ENCODE measurements at regions not wholly inside any gene's neighbourhood (a gene's known extent, or its start where the extent isn't known, plus 50 kb on each side); places are given as distances from the start of the nearest gene placed in this dataset.

GRCh38 chr6:156114541-156114940 lies 658.9 kb upstream of the NOX3 start:
- Histone ChIP-seq H3K79me2 (ENCODE audit: control insufficient read depth, insufficient read depth, low read length, unreplicated experiment) (no peaks in the 10 kb centered on the region), H3K36me3 (ENCODE audit: insufficient read depth, low read length) (no peaks in the 10 kb centered on the region), H3K27me3 (ENCODE audit: insufficient read depth, low read length) (no peaks in the 10 kb centered on the region), H3K27ac (ENCODE audit: low read depth, low read length) (no peak overlapping the region), H3K4me1 (ENCODE audit: control insufficient read depth, insufficient read depth, low read length, unreplicated experiment) (no peaks in the 10 kb centered on the region), H2AFZ (ENCODE audit: low read length, unreplicated experiment) (no peak overlapping the region), H3K4me3 (ENCODE audit: low read depth, low read length) (no peak overlapping the region)

DNA sequence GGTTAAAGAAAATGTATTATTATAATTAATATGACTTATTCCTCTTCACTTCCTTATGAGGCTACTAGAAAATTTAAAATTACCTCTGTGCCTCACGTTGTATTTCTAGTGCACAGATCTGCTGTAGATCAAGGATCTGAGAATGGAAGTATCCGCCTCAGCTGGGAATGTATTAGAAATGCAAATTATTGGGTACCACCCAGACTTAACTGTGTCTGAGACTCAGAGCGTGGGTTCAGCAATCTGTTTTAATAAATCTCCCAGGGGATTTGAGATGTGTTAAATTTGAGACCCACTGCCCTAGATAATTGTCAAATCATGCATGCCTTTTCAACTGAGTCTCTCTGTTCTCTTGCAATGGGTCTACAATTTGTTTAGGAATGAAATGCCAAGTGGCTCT lies 658.0 kb upstream of the NOX3 start:
- H3K27me3 ChIP-seq (ENCODE audit: insufficient read depth, low read length) = no peaks in the 10 kb centered on the region
- no peak overlapping the region for H2AFZ ChIP-seq (ENCODE audit: low read length, unreplicated experiment)
- no peak overlapping the region for H3K27ac ChIP-seq (ENCODE audit: low read depth, low read length)
- no peaks in the 10 kb centered on the region for H3K79me2 ChIP-seq (ENCODE audit: control insufficient read depth, insufficient read depth, low read length, unreplicated experiment)
- H3K4me3 ChIP-seq (ENCODE audit: low read depth, low read length) = no peak overlapping the region
- no peaks in the 10 kb centered on the region for H3K36me3 ChIP-seq (ENCODE audit: insufficient read depth, low read length)
- no peaks in the 10 kb centered on the region for H3K4me1 ChIP-seq (ENCODE audit: control insufficient read depth, insufficient read depth, low read length, unreplicated experiment)

- H3K4me3 ChIP-seq (ENCODE audit: low read depth, low read length) = no peak overlapping the region
- no peak overlapping the region for H2AFZ ChIP-seq (ENCODE audit: low read length, unreplicated experiment)
- H3K79me2 ChIP-seq (ENCODE audit: control insufficient read depth, insufficient read depth, low read length, unreplicated experiment) = no peaks in the 10 kb centered on the region
- H3K36me3 ChIP-seq (ENCODE audit: insufficient read depth, low read length) = no peaks in the 10 kb centered on the region
- no peaks in the 10 kb centered on the region for H3K4me1 ChIP-seq (ENCODE audit: control insufficient read depth, insufficient read depth, low read length, unreplicated experiment)
- no peaks in the 10 kb centered on the region for H3K27me3 ChIP-seq (ENCODE audit: insufficient read depth, low read length)
- no peak overlapping the region for H3K27ac ChIP-seq (ENCODE audit: low read depth, low read length)
These were observed 656.3 kb upstream of the NOX3 start for GRCh38 chr6:156111913-156112312.

DNA sequence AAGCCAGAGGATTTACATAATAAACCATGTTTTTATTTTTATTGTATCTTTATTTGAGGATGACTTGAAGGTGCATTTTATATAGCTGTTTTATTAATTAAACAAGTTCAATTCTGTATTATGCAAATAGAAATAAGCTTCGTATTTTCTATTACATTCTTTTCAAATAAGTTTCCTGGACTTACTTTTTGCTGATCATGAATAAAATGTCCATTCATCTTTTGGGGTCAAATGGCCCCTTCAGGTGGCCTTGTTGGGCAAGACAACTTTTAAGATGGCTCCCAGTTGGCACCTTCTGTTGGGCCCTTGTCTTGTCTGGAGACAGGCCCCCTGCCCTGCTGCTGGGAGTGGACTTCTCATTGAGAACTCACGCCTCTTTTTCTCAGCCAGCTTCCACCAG lies 654.6 kb upstream of the NOX3 start:
- H3K4me1 ChIP-seq (ENCODE audit: control insufficient read depth, insufficient read depth, low read length, unreplicated experiment) = no peaks in the 10 kb centered on the region
- no peak overlapping the region for H3K27ac ChIP-seq (ENCODE audit: low read depth, low read length)
- H3K79me2 ChIP-seq (ENCODE audit: control insufficient read depth, insufficient read depth, low read length, unreplicated experiment) = no peaks in the 10 kb centered on the region
- no peaks in the 10 kb centered on the region for H3K27me3 ChIP-seq (ENCODE audit: insufficient read depth, low read length)
- H3K36me3 ChIP-seq (ENCODE audit: insufficient read depth, low read length) = no peaks in the 10 kb centered on the region
- no peak overlapping the region for H3K4me3 ChIP-seq (ENCODE audit: low read depth, low read length)
- no peak overlapping the region for H2AFZ ChIP-seq (ENCODE audit: low read length, unreplicated experiment)

GRCh38 chr6:156109713-156110112 lies 654.1 kb upstream of the NOX3 start:
- no peak overlapping the region for H3K4me3 ChIP-seq (ENCODE audit: low read depth, low read length)
- H3K27ac ChIP-seq (ENCODE audit: low read depth, low read length) = no peak overlapping the region
- no peaks in the 10 kb centered on the region for H3K79me2 ChIP-seq (ENCODE audit: control insufficient read depth, insufficient read depth, low read length, unreplicated experiment)
- H2AFZ ChIP-seq (ENCODE audit: low read length, unreplicated experiment) = no peak overlapping the region
- no peaks in the 10 kb centered on the region for H3K4me1 ChIP-seq (ENCODE audit: control insufficient read depth, insufficient read depth, low read length, unreplicated experiment)
- no peaks in the 10 kb centered on the region for H3K36me3 ChIP-seq (ENCODE audit: insufficient read depth, low read length)
- H3K27me3 ChIP-seq (ENCODE audit: insufficient read depth, low read length) = no peaks in the 10 kb centered on the region

- H3K4me3 ChIP-seq (ENCODE audit: low read depth, low read length) = no peak overlapping the region
- no peaks in the 10 kb centered on the region for H3K79me2 ChIP-seq (ENCODE audit: control insufficient read depth, insufficient read depth, low read length, unreplicated experiment)
- H3K27me3 ChIP-seq (ENCODE audit: insufficient read depth, low read length) = no peaks in the 10 kb centered on the region
- H3K27ac ChIP-seq (ENCODE audit: low read depth, low read length) = no peak overlapping the region
- no peaks in the 10 kb centered on the region for H3K4me1 ChIP-seq (ENCODE audit: control insufficient read depth, insufficient read depth, low read length, unreplicated experiment)
- H2AFZ ChIP-seq (ENCODE audit: low read length, unreplicated experiment) = no peak overlapping the region
- no peaks in the 10 kb centered on the region for H3K36me3 ChIP-seq (ENCODE audit: insufficient read depth, low read length)
These were observed 652.0 kb upstream of the NOX3 start for GRCh38 chr6:156107624-156108101.

DNA sequence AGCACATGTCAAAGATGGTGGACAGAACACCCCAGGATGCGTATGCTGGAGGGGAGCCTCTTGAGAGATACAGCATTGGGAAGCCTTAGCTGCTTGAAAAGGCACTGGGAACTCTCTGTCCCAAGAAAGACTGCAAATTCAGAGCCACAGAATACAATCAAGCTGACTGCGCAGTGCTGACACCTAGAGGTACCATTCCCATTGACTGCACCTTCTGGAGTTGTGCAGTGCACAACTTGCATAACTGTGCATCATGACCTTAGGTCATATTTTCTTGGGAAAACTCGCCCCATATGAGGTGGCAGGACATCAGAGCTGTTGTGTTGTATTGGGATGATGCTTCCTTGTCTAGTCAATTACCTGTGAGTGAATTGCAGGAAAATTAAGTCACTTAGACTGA lies 646.5 kb upstream of the NOX3 start:
- Histone ChIP-seq H2AFZ (ENCODE audit: low read length, unreplicated experiment) (no peak overlapping the region), H3K79me2 (ENCODE audit: control insufficient read depth, insufficient read depth, low read length, unreplicated experiment) (no peaks in the 10 kb centered on the region), H3K27ac (ENCODE audit: low read depth, low read length) (no peak overlapping the region), H3K27me3 (ENCODE audit: insufficient read depth, low read length) (no peaks in the 10 kb centered on the region), H3K4me1 (ENCODE audit: control insufficient read depth, insufficient read depth, low read length, unreplicated experiment) (no peaks in the 10 kb centered on the region), H3K4me3 (ENCODE audit: low read depth, low read length) (no peak overlapping the region), H3K36me3 (ENCODE audit: insufficient read depth, low read length) (no peaks in the 10 kb centered on the region)

DNA sequence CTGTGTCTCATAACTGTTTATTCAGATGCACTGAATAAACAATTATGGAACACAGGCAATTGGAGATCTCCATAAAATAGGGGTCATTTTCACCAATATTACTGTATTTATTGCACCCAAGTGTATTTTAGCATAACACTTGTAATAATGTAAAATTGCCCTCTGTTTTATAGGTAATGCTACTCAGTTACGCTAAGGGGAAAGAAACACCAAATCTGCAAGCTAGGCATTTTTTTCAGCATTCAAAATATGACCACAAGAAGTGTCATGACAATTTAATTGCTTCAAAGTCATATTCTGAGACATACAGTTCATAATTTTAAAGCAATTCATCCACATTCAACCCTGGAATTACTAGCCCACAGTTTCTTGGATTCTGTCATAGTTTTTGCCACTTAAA lies 643.2 kb upstream of the NOX3 start:
- Histone ChIP-seq H3K4me3 (ENCODE audit: low read depth, low read length) (no peak overlapping the region), H3K79me2 (ENCODE audit: control insufficient read depth, insufficient read depth, low read length, unreplicated experiment) (no peaks in the 10 kb centered on the region), H2AFZ (ENCODE audit: low read length, unreplicated experiment) (no peak overlapping the region), H3K27ac (ENCODE audit: low read depth, low read length) (no peak overlapping the region), H3K4me1 (ENCODE audit: control insufficient read depth, insufficient read depth, low read length, unreplicated experiment) (no peaks in the 10 kb centered on the region), H3K27me3 (ENCODE audit: insufficient read depth, low read length) (no peaks in the 10 kb centered on the region), H3K36me3 (ENCODE audit: insufficient read depth, low read length) (no peaks in the 10 kb centered on the region)

- H2AFZ ChIP-seq (ENCODE audit: low read length, unreplicated experiment) = no peak overlapping the region
- H3K79me2 ChIP-seq (ENCODE audit: control insufficient read depth, insufficient read depth, low read length, unreplicated experiment) = no peaks in the 10 kb centered on the region
- H3K4me3 ChIP-seq (ENCODE audit: low read depth, low read length) = no peak overlapping the region
- no peaks in the 10 kb centered on the region for H3K36me3 ChIP-seq (ENCODE audit: insufficient read depth, low read length)
- no peaks in the 10 kb centered on the region for H3K27me3 ChIP-seq (ENCODE audit: insufficient read depth, low read length)
- no peaks in the 10 kb centered on the region for H3K4me1 ChIP-seq (ENCODE audit: control insufficient read depth, insufficient read depth, low read length, unreplicated experiment)
- no peak overlapping the region for H3K27ac ChIP-seq (ENCODE audit: low read depth, low read length)
These were observed 631.8 kb upstream of the NOX3 start for GRCh38 chr6:156087487-156087886.

DNA sequence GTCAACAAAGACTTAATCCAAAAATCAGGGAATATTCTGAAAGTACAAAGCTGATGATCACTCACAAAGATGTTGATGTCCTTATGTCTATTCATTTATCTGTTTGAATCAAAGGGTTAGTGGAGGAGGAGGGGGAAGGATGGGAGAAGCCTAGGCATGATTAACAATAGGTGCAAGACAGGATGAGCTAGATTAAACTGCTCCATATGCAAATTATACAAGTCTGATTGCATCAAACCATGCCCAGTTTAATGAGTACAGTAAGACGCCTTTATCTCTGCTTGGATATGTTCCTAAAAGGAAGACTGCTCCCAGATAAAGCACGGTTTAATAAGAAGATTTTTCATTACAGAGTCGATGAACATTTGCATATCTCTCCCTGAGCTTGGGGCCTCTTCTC lies 626.4 kb upstream of the NOX3 start:
- Histone ChIP-seq H2AFZ (ENCODE audit: low read length, unreplicated experiment) (no peak overlapping the region), H3K4me1 (ENCODE audit: control insufficient read depth, insufficient read depth, low read length, unreplicated experiment) (no peaks in the 10 kb centered on the region), H3K27ac (ENCODE audit: low read depth, low read length) (no peak overlapping the region), H3K27me3 (ENCODE audit: insufficient read depth, low read length) (no peaks in the 10 kb centered on the region), H3K79me2 (ENCODE audit: control insufficient read depth, insufficient read depth, low read length, unreplicated experiment) (no peaks in the 10 kb centered on the region), H3K4me3 (ENCODE audit: low read depth, low read length) (no peak overlapping the region), H3K36me3 (ENCODE audit: insufficient read depth, low read length) (no peaks in the 10 kb centered on the region)

- Histone ChIP-seq H3K36me3 (ENCODE audit: insufficient read depth, low read length) (no peaks in the 10 kb centered on the region), H3K4me3 (ENCODE audit: low read depth, low read length) (no peak overlapping the region), H2AFZ (ENCODE audit: low read length, unreplicated experiment) (no peak overlapping the region), H3K79me2 (ENCODE audit: control insufficient read depth, insufficient read depth, low read length, unreplicated experiment) (no peaks in the 10 kb centered on the region), H3K27me3 (ENCODE audit: insufficient read depth, low read length) (no peaks in the 10 kb centered on the region), H3K4me1 (ENCODE audit: control insufficient read depth, insufficient read depth, low read length, unreplicated experiment) (no peaks in the 10 kb centered on the region), H3K27ac (ENCODE audit: low read depth, low read length) (no peak overlapping the region)
These were observed 624.7 kb upstream of the NOX3 start for GRCh38 chr6:156080371-156080770.
